Renal cortex interstitium (tissue), 11 donors: ENCODE measurements at regions not wholly inside any gene's neighbourhood (a gene's known extent, or its start where the extent isn't known, plus 50 kb on each side); places are given as distances from the start of the nearest gene placed in this dataset.
"Not testable (repeated sequence)": the region's sequence is repeated elsewhere in the genome, so short reads cannot be mapped to it uniquely, and the experiment has no call there.

Experiments used
- DNase-seq, 11 donors: peaks; one replicate each; pipeline ENCODE4 v3.0.0-alpha.2; 2013; ENCODE audit warnings: low read depth in 9 of 11, low spot score in 4 of 11; ENCODE audit errors: extremely low read depth in 1 of 11

GRCh38 chr14:56000846-56001245 is 117.4 kb upstream of the PELI2 start:
- no peak for DNase-seq

- no peak for DNase-seq
Observed at GRCh38 chr14:56002342-56002741, 115.9 kb upstream of the PELI2 start.

GRCh38 chr14:56002876-56003625 is 115.2 kb upstream of the PELI2 start:
- DNase-seq, result no peak

- no peak for DNase-seq
Observed at GRCh38 chr14:56004323-56004722, 113.9 kb upstream of the PELI2 start.

- no peak for DNase-seq
Observed at GRCh38 chr14:56004786-56005185, 113.4 kb upstream of the PELI2 start.

GRCh38 chr14:56005191-56006053 is 112.8 kb upstream of the PELI2 start:
- DNase-seq, result no peak

- not testable (repeated sequence) for DNase-seq
Observed at GRCh38 chr14:56007491-56007890, 110.7 kb upstream of the PELI2 start.

GRCh38 chr14:56008150-56008549 is 110.1 kb upstream of the PELI2 start:
- DNase-seq, result no peak

- not testable (repeated sequence) for DNase-seq
Observed at GRCh38 chr14:56008661-56009060, 109.5 kb upstream of the PELI2 start.

GRCh38 chr14:56023661-56024081 is 94.5 kb upstream of the PELI2 start:
- DNase-seq, result no peak

GRCh38 chr14:56025191-56025590 is 93.0 kb upstream of the PELI2 start:
- no peak for DNase-seq

- DNase-seq, result no peak
Observed at GRCh38 chr14:56026506-56026905, 91.7 kb upstream of the PELI2 start.

- no peak for DNase-seq
Observed at GRCh38 chr14:56027421-56027820, 90.8 kb upstream of the PELI2 start.

- no peak for DNase-seq
Observed at GRCh38 chr14:56027916-56028712, 90.1 kb upstream of the PELI2 start.

GRCh38 chr14:56036353-56036752 is 81.9 kb upstream of the PELI2 start:
- no peak for DNase-seq

- DNase-seq, result no peak
Observed at GRCh38 chr14:56040121-56040520, 78.1 kb upstream of the PELI2 start.

- no peak for DNase-seq
Observed at GRCh38 chr14:56044196-56044595, 74.0 kb upstream of the PELI2 start.

GRCh38 chr14:56046546-56046945 is 71.7 kb upstream of the PELI2 start:
- DNase-seq, result no peak

GRCh38 chr14:56046996-56047395 is 71.2 kb upstream of the PELI2 start:
- DNase-seq, result no peak

- DNase-seq, result no peak
Observed at GRCh38 chr14:56049536-56049935, 68.7 kb upstream of the PELI2 start.
